Suprapubic skin (tissue), 4 donors: ENCODE measurements at regions not wholly inside any gene's neighbourhood (a gene's known extent, or its start where the extent isn't known, plus 50 kb on each side); places are given as distances from the start of the nearest gene placed in this dataset.

Source experiments
- DNase-seq, 2 donors: peaks; one replicate each; pipeline ENCODE4 v3.0.0-alpha.2; 2019; ENCODE audit warnings: low spot score in 2 of 2
- H3K27ac ChIP-seq: fragments of 200-600 bp; sonication (generic); one replicate; pipeline ENCODE4 v1.5.1; 2019
- H3K27me3 ChIP-seq: fragments of 200-600 bp; sonication (generic); one replicate; pipeline ENCODE4 v1.5.1; 2019
- H3K36me3 ChIP-seq: fragments of 200-600 bp; sonication (generic); one replicate; pipeline ENCODE4 v1.5.1; 2019
- H3K4me1 ChIP-seq: fragments of 200-600 bp; sonication (generic); one replicate; pipeline ENCODE4 v1.5.1; 2019
- H3K4me3 ChIP-seq: fragments of 200-600 bp; sonication (generic); one replicate; pipeline ENCODE4 v1.5.1; 2019; ENCODE audit warnings: mild to moderate bottlenecking
- H3K9me3 ChIP-seq: fragments of 200-600 bp; sonication (generic); one replicate; pipeline ENCODE4 v1.5.1; 2019
- EP300 ChIP-seq: sonication (generic); formaldehyde crosslinking; IDR thresholded peaks from one replicate; pipeline ENCODE4 v1.6.1; 2017; ENCODE audit warnings: antibody characterized with exemption
- POLR2A ChIP-seq, 2 donors: fragments of 450-650 bp; IDR thresholded peaks; one replicate each; pipeline ENCODE4 v1.6.1; 2017; ENCODE audit warnings: antibody characterized with exemption in 2 of 2, mild to moderate bottlenecking in 2 of 2, moderate library complexity in 2 of 2
- POLR2AphosphoS5 ChIP-seq, 3 donors: sonication (generic); formaldehyde crosslinking; IDR thresholded peaks; one replicate each; pipeline ENCODE4 v1.6.1; 2017; ENCODE audit warnings: antibody characterized with exemption in 3 of 3
- WGBS: methylation state at CpG from one replicate; pipeline ENCODE4 v1.1.5; 2018; 5-methylcytosine and 5-hydroxymethylcytosine counted together
- TF ChIP-seq, protein P1 (sequence below), 2 donors: fragments of 200-600 bp in 1 of 2; fragments of 450-650 bp in 1 of 2; sonication (generic) in 1 of 2; IDR thresholded peaks; one replicate each; pipeline ENCODE4 v1.5.1; 2016 to 2019; ENCODE audit warnings: antibody characterized with exemption in 2 of 2, mild to moderate bottlenecking in 1 of 2, moderate library complexity in 1 of 2

DNA sequence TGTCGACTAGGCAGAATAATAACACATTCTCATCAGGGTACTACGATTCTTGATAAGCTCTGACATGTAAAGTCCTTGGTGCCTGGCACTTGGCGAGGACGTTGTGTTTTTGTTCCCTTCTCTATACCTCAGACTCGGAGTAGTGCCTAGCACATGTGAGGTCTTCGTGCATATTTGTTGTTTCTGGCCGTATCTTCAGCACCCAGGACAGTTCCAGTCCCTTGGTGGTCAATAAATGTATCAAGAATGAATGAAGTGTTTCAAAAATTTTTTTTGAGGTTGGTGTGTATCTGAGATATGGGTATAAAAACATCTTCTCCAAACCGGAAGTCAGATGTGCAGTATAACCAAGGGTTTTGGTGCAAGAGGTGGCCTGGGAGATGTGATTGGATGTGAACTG, 198.2 kb downstream of the AACS start:
- no peaks in the 10 kb centered on the region for H3K36me3 ChIP-seq
- peaks cover 5% of the 10 kb centered on the region for H3K27me3 ChIP-seq
- H3K4me3 ChIP-seq = no peak overlapping the region
- 90% methylated on average over 8 of the region's 8 CpGs for WGBS
- H3K9me3 ChIP-seq = no peaks in the 10 kb centered on the region
- H3K4me1 ChIP-seq = no peaks in the 10 kb centered on the region
- TF ChIP-seq POLR2A (IDR thresholded peaks at IDR 0.05) = no peak
- TF ChIP-seq, protein P1, sequence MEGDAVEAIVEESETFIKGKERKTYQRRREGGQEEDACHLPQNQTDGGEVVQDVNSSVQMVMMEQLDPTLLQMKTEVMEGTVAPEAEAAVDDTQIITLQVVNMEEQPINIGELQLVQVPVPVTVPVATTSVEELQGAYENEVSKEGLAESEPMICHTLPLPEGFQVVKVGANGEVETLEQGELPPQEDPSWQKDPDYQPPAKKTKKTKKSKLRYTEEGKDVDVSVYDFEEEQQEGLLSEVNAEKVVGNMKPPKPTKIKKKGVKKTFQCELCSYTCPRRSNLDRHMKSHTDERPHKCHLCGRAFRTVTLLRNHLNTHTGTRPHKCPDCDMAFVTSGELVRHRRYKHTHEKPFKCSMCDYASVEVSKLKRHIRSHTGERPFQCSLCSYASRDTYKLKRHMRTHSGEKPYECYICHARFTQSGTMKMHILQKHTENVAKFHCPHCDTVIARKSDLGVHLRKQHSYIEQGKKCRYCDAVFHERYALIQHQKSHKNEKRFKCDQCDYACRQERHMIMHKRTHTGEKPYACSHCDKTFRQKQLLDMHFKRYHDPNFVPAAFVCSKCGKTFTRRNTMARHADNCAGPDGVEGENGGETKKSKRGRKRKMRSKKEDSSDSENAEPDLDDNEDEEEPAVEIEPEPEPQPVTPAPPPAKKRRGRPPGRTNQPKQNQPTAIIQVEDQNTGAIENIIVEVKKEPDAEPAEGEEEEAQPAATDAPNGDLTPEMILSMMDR (IDR thresholded peaks at IDR 0.05) = no peak
- TF ChIP-seq EP300 = no peak
- TF ChIP-seq POLR2AphosphoS5 (IDR thresholded peaks at IDR 0.05) = no peak
- DNase-seq = no peak
- H3K27ac ChIP-seq = no peak overlapping the region

DNA sequence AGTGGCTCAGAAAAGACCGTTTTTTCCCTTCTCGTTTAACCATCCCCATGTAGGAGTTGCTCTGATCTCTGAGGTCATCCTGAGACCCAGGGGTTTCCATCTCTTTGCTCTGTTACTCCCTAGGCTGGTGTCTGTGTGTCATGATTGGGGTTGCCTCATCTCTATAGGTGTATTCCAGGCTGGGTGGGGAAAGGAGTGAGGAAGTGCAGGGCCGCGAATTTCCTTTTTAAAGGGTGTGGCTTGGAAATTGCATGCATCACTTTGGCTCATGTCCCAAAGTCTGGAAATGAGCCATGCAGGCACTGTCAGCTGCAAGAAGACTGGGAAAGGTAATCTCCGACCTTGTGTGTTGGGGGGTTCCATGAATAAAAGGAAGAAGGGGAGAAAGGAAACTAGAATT, 201.9 kb downstream of the AACS start:
- WGBS = 59% methylated on average over 5 of the region's 5 CpGs
- no peak overlapping the region for H3K27ac ChIP-seq
- no peak for TF ChIP-seq POLR2A (IDR thresholded peaks at IDR 0.05)
- TF ChIP-seq, protein P1 (IDR thresholded peaks at IDR 0.05) = no peak
- TF ChIP-seq EP300 = no peak
- TF ChIP-seq POLR2AphosphoS5 (IDR thresholded peaks at IDR 0.05) = no peak
- DNase-seq = no peak
- no peaks in the 10 kb centered on the region for H3K4me1 ChIP-seq
- no peaks in the 10 kb centered on the region for H3K36me3 ChIP-seq
- H3K27me3 ChIP-seq = no peaks in the 10 kb centered on the region
- no peak overlapping the region for H3K4me3 ChIP-seq
- no peaks in the 10 kb centered on the region for H3K9me3 ChIP-seq

DNA sequence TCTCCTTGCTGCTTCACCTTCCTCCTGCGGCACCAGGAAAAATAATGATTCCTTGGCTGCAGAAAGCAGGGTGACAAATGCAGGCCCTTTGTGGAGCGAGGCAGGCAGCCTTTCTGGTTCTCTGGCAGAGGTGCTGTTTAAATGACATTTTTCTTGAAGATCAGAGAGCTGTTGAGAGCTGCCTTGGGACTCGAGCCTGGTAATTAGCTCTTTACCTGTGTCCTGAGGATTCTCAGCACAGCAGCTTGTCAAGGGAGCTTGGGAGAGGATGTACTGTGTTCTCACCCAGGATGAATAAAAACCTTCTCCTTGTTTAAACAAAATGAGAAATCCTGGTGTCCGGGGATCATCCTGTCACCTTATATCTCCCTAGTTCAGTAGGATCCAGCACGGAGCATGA, 204.0 kb downstream of the AACS start:
- WGBS = 55% methylated on average over 5 of the region's 5 CpGs
- Histone ChIP-seq H3K9me3 (no peaks in the 10 kb centered on the region), H3K27ac (no peak overlapping the region), H3K4me3 (no peak overlapping the region), H3K27me3 (no peaks in the 10 kb centered on the region), H3K4me1 (no peaks in the 10 kb centered on the region), H3K36me3 (no peaks in the 10 kb centered on the region)
- no peak for TF ChIP-seq POLR2AphosphoS5 (IDR thresholded peaks at IDR 0.05)
- no peak for TF ChIP-seq EP300
- no peak for TF ChIP-seq POLR2A (IDR thresholded peaks at IDR 0.05)
- TF ChIP-seq, protein P1 (IDR thresholded peaks at IDR 0.05) = no peak
- no peak for DNase-seq

DNA sequence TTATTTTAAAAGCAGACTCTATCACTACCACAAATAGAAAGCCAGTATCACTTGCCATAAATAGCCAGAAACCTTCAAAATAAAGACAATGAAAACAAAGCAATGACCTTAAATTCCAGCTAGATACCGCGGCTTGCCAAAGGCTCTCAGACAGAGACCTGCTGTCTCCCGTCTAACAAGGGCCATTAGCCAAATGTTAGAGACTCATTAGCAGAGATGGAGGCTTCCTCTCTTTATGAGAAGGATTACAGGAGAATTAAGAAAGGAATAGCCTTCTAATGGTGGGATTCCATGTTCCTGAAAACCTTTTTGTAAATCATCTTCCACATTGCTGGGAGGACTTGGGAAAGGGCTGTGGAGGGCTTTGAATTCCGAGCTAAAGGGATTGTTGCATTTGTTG, 206.7 kb downstream of the AACS start:
- Histone ChIP-seq H3K4me1 (no peaks in the 10 kb centered on the region), H3K4me3 (no peak overlapping the region), H3K36me3 (no peaks in the 10 kb centered on the region), H3K9me3 (no peaks in the 10 kb centered on the region), H3K27me3 (no peaks in the 10 kb centered on the region), H3K27ac (no peak overlapping the region)
- WGBS = 47% methylated on average over 4 of the region's 4 CpGs
- DNase-seq = no peak
- TF ChIP-seq, protein P1 (IDR thresholded peaks at IDR 0.05) = no peak
- TF ChIP-seq POLR2A (IDR thresholded peaks at IDR 0.05) (no peak), EP300 (no peak), POLR2AphosphoS5 (IDR thresholded peaks at IDR 0.05) (no peak)

DNA sequence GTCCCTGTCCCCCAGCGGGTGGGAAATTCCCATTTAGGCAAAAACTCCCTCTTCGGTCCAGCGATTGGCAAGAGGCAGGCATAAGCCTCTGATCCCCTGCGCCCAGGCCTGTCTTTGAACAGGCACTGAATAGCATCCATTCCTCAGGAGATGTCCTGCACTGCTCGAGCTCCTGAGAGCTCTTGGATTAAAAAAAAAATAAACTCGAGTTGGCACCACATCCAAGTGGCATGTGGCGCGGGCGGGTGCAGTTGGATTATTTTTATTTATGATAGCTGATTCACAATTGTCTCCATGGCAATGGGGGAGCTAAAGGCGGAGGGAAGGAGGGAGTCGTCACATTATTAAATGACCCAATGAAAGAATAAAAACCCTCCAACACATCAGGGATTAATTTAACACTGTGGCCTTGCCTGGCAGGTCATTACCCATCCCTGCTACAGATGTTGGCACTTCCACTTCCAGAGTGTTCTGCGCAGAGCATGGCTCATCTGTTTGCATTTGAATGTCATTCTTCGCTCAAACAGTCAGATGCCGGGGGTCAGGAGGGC, 207.2 kb downstream of the AACS start:
- H3K4me3 ChIP-seq = no peak overlapping the region
- WGBS = 55% methylated on average over 14 of the region's 14 CpGs
- no peaks in the 10 kb centered on the region for H3K36me3 ChIP-seq
- no peaks in the 10 kb centered on the region for H3K27me3 ChIP-seq
- no peaks in the 10 kb centered on the region for H3K9me3 ChIP-seq
- TF ChIP-seq POLR2AphosphoS5 (IDR thresholded peaks at IDR 0.05) (no peak), POLR2A (IDR thresholded peaks at IDR 0.05) (no peak), EP300 (no peak)
- TF ChIP-seq, protein P1 (IDR thresholded peaks at IDR 0.05) = no peak
- DNase-seq = no peak
- no peaks in the 10 kb centered on the region for H3K4me1 ChIP-seq
- no peak overlapping the region for H3K27ac ChIP-seq
